Neural cell (in vitro differentiated cells): ENCODE measurements at regions not wholly inside any gene's neighbourhood (a gene's known extent, or its start where the extent isn't known, plus 50 kb on each side); places are given as distances from the start of the nearest gene placed in this dataset.

Experiments used
- H2AFZ ChIP-seq: fragments of 200-600, 300-800 bp; sonication (generic), shearing (Covaris generic); 2 replicates; pipeline ENCODE4 v1.6.0; 2014; ENCODE audit warnings: low read depth, mild to moderate bottlenecking, antibody characterized with exemption, low read length, moderate library complexity
- H3F3A ChIP-seq: fragments of 200-600 bp; shearing (Covaris generic); 2 replicates; pipeline ENCODE4 v1.6.1; 2016; ENCODE audit warnings: mild to moderate bottlenecking, moderate library complexity, mixed read lengths, antibody characterized with exemption, low read length; ENCODE audit not compliant: insufficient read depth, poor library complexity, severe bottlenecking
- H3K27ac ChIP-seq: fragments of 200-600, 300-800 bp; sonication (generic), shearing (Covaris generic); 2 replicates; pipeline ENCODE4 v1.5.1; 2014; ENCODE audit warnings: mild to moderate bottlenecking, low read length, moderate library complexity
- H3K27me3 ChIP-seq: fragments of 300-800, 200-600 bp; sonication (generic), shearing (Covaris generic); 2 replicates; pipeline ENCODE4 v1.6.0; 2014; ENCODE audit warnings: mild to moderate bottlenecking, low read depth, low read length, moderate library complexity; ENCODE audit not compliant: insufficient read depth
- H3K36me3 ChIP-seq: fragments of 300-800, 200-600 bp; sonication (generic), shearing (Covaris generic); 2 replicates; pipeline ENCODE4 v1.5.1; 2014; ENCODE audit warnings: mild to moderate bottlenecking, antibody characterized with exemption, low read length, moderate library complexity; ENCODE audit not compliant: insufficient read depth
- H3K4me2 ChIP-seq: fragments of 300-800, 200-600 bp; sonication (generic), shearing (Covaris generic); 2 replicates; pipeline ENCODE4 v1.6.0; 2014; ENCODE audit warnings: mild to moderate bottlenecking, low read length
- H3K4me3 ChIP-seq: fragments of 300-800, 200-600 bp; sonication (generic), shearing (Covaris generic); 2 replicates; pipeline ENCODE4 v1.5.1; 2014; ENCODE audit warnings: mild to moderate bottlenecking, low read length, moderate library complexity
- H3K79me2 ChIP-seq: fragments of 200-600 bp; shearing (Covaris generic); replicated peaks from 2 replicates; pipeline ENCODE4 v1.6.0; 2014; ENCODE audit warnings: mild to moderate bottlenecking, low read length, moderate library complexity; ENCODE audit not compliant: insufficient read depth
- H3K9ac ChIP-seq: fragments of 300-800, 200-600 bp; sonication (generic), shearing (Covaris generic); 2 replicates; pipeline ENCODE4 v1.6.1; 2016; ENCODE audit warnings: mild to moderate bottlenecking, low read length, mixed read lengths
- H3K9me2 ChIP-seq: fragments of 200-600 bp; shearing (Covaris generic); 2 replicates; pipeline ENCODE4 v1.6.1; 2016; ENCODE audit warnings: mild to moderate bottlenecking, low read length, mixed read lengths; ENCODE audit not compliant: insufficient read depth
- H3K9me3 ChIP-seq: fragments of 200-600, 300-800 bp; sonication (generic), shearing (Covaris generic); 2 replicates; pipeline ENCODE4 v1.6.1; 2016; ENCODE audit warnings: mild to moderate bottlenecking, mixed run types, low read length, moderate library complexity, mixed read lengths
- H4K20me1 ChIP-seq: fragments of 200-600 bp; shearing (Covaris generic); 2 replicates; pipeline ENCODE4 v1.6.1; 2016; ENCODE audit warnings: mild to moderate bottlenecking, mixed run types; ENCODE audit not compliant: insufficient read depth
- CTCF ChIP-seq: fragments of 450-650 bp; IDR thresholded peaks from 2 replicates; pipeline ENCODE4 v1.5.1; 2014; ENCODE audit warnings: antibody characterized with exemption, mild to moderate bottlenecking, moderate library complexity; ENCODE audit not compliant: poor library complexity, severe bottlenecking
- EP300 ChIP-seq: fragments of 450-650 bp; conservative IDR thresholded peaks from 2 replicates; pipeline ENCODE4 v1.6.1; 2014; ENCODE audit warnings: antibody characterized with exemption, mild to moderate bottlenecking, moderate library complexity; ENCODE audit not compliant: poor library complexity, severe bottlenecking
- EZH2 ChIP-seq: fragments of 200-600, 300-800 bp; shearing (Covaris generic), sonication (generic); IDR thresholded peaks from 2 replicates; pipeline ENCODE4 v1.6.1; 2014; ENCODE audit warnings: antibody characterized with exemption, low read length, borderline replicate concordance, mild to moderate bottlenecking; ENCODE audit not compliant: insufficient read depth, poor library complexity, severe bottlenecking
- MXI1 ChIP-seq: fragments of 450-650 bp; conservative IDR thresholded peaks from 2 replicates; pipeline ENCODE4 v1.6.1; 2014; ENCODE audit warnings: antibody characterized with exemption, mild to moderate bottlenecking; ENCODE audit not compliant: poor library complexity, severe bottlenecking
- POLR2AphosphoS5 ChIP-seq: IDR thresholded peaks from 2 replicates; pipeline ENCODE4 v1.6.1; 2012
- RAD21 ChIP-seq: fragments of 450-650 bp; conservative IDR thresholded peaks from 2 replicates; pipeline ENCODE4 v1.6.1; 2014; ENCODE audit warnings: antibody characterized with exemption, mild to moderate bottlenecking, moderate library complexity
- REST ChIP-seq: IDR thresholded peaks from 2 replicates; pipeline ENCODE4 v1.6.1; 2012; ENCODE audit warnings: borderline replicate concordance
- SMC3 ChIP-seq: fragments of 450-650 bp; conservative IDR thresholded peaks from 2 replicates; pipeline ENCODE4 v1.6.1; 2014; ENCODE audit warnings: antibody characterized with exemption, mild to moderate bottlenecking, moderate library complexity; ENCODE audit not compliant: poor library complexity
- TAF1 ChIP-seq: IDR thresholded peaks from 2 replicates; pipeline ENCODE4 v1.6.1; 2012; ENCODE audit warnings: low read depth

GRCh38 chr6:132082421-132082820 lies 131.2 kb upstream of the CCN2 start:
- no peak overlapping the region for H3K4me2 ChIP-seq
- no peak overlapping the region for H3K27ac ChIP-seq
- no peak overlapping the region for H2AFZ ChIP-seq
- H3K9ac ChIP-seq, result no peak overlapping the region
- H3K36me3 ChIP-seq, result no peaks in the 10 kb centered on the region
- H3K9me3 ChIP-seq, result no peaks in the 10 kb centered on the region
- H3K79me2 ChIP-seq, result no peaks in the 10 kb centered on the region
- H3F3A ChIP-seq, result no peaks in the 10 kb centered on the region
- no peak overlapping the region for H3K4me3 ChIP-seq
- TF ChIP-seq POLR2AphosphoS5 (no peak), MXI1 (no peak), REST (no peak), EZH2 (no peak), SMC3 (no peak), TAF1 (no peak)
- no peaks in the 10 kb centered on the region for H3K9me2 ChIP-seq
- no peaks in the 10 kb centered on the region for H3K27me3 ChIP-seq
- no peaks in the 10 kb centered on the region for H4K20me1 ChIP-seq

DNA sequence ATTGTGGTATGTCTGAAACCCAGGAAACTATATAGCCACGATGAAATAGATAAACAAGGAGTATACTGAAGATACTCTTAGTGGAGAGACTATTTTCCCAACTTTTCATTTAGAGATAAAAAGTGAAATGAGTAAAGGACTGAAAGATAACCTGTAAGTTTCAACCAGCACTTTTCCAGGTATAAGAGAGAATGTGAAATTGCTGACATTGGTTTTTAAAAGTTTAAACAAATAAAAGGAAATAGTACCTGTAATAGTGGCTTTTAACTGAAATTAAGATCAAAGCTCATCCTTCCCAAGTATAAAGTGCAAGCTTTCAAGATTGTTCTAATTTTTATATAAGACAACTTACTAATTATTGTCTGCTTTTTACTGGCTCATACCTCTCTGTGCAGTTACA lies 130.2 kb upstream of the CCN2 start:
- no peak for TF ChIP-seq RAD21
- no peak for TF ChIP-seq TAF1
- TF ChIP-seq EP300, result no peak
- TF ChIP-seq MXI1, result no peak
- no peak for TF ChIP-seq CTCF
- TF ChIP-seq SMC3, result no peak
- no peak for TF ChIP-seq POLR2AphosphoS5
- TF ChIP-seq REST, result no peak
- no peak for TF ChIP-seq EZH2
- no peaks in the 10 kb centered on the region for H3K9me2 ChIP-seq
- no peak overlapping the region for H3K9ac ChIP-seq
- no peaks in the 10 kb centered on the region for H4K20me1 ChIP-seq
- H3K36me3 ChIP-seq, result no peaks in the 10 kb centered on the region
- no peak overlapping the region for H3K4me3 ChIP-seq
- H3K27me3 ChIP-seq, result no peaks in the 10 kb centered on the region
- no peaks in the 10 kb centered on the region for H3K79me2 ChIP-seq
- H2AFZ ChIP-seq, result no peak overlapping the region
- H3K9me3 ChIP-seq, result no peaks in the 10 kb centered on the region
- no peak overlapping the region for H3K4me2 ChIP-seq
- H3F3A ChIP-seq, result no peaks in the 10 kb centered on the region
- no peak overlapping the region for H3K27ac ChIP-seq
